Activated B cell treated with CpG ODN at 0.5 μM for 24 hours (primary cell): ENCODE measurements at regions not wholly inside any gene's neighbourhood (a gene's known extent, or its start where the extent isn't known, plus 50 kb on each side); places are given as distances from the start of the nearest gene placed in this dataset.

Experiments
- ATAC-seq: fragments of 200-7000 bp; cut with Tn5 transposase; one replicate; pipeline ENCODE4 v1.10.0; 2021; ENCODE audit warnings: low read depth, mild to moderate bottlenecking, moderate library complexity
- CTCF ChIA-PET: fragments of 350-600 bp; sonication (Branson Sonifier 250); formaldehyde crosslinking; loops from one replicate; lab custom pipeline; 2021; ENCODE audit warnings: antibody characterized with exemption; lab: Charles Lee
- POLR2A ChIA-PET: fragments of 350-600 bp; sonication (Branson Sonifier 250); formaldehyde crosslinking; loops from one replicate; lab custom pipeline; 2021; ENCODE audit warnings: antibody characterized with exemption; lab: Charles Lee
- DNase-seq: peaks from one replicate; pipeline ENCODE4 v3.0.0; 2022
- H3K27ac Mint-ChIP-seq: one replicate; pipeline ENCODE4 v1.8.0; 2020; ENCODE audit warnings: mixed read lengths
- H3K27me3 Mint-ChIP-seq: one replicate; pipeline ENCODE4 v1.8.0; 2021; ENCODE audit warnings: mixed read lengths
- H3K36me3 Mint-ChIP-seq: one replicate; pipeline ENCODE4 v1.8.0; 2021; ENCODE audit warnings: low read depth, mixed read lengths
- H3K4me1 Mint-ChIP-seq: one replicate; pipeline ENCODE4 v1.8.0; 2021; ENCODE audit warnings: mixed read lengths
- H3K4me3 Mint-ChIP-seq: one replicate; pipeline ENCODE4 v1.8.0; 2020; ENCODE audit warnings: mild to moderate bottlenecking, mixed read lengths
- H3K9me3 Mint-ChIP-seq: one replicate; pipeline ENCODE4 v1.8.0; 2020; ENCODE audit warnings: mixed read lengths
- intact Hi-C: fragments of 100-400 bp; cut with micrococcal nuclease; formaldehyde crosslinking; loops from one replicate; pipeline ENCODE4 v1.15.1; 2024
- TF ChIP-seq, protein P1 (sequence below): fragments of 200-600 bp; IDR thresholded peaks from one replicate; pipeline ENCODE4 v1.8.0; 2022; ENCODE audit warnings: antibody characterized with exemption, mild to moderate bottlenecking

DNA sequence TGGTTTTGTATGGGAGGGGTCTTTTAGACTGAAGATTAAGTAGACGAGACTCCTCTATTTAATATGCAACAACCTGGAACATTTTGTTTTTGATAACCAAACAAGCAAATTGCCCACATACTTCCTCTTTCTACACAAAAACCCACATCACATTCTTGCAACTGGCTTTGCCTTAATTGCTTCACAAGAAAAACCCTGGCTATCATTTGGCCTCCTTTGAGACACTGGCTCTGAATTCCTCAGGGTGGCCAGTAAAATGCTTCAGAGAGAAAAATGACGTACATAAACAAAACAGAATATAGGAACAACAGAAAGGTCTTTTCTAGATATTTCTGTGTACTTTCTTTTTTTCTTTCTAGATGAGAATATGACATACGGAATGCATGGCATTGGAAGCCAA, 103.0 kb downstream of the TRIB2 start:
- Mint-ChIP-seq H3K36me3 (no peaks in the 10 kb centered on the region), H3K27me3 (peaks cover 16% of the 10 kb centered on the region), H3K4me1 (peaks cover 8% of the 10 kb centered on the region), H3K9me3 (no peaks in the 10 kb centered on the region), H3K4me3 (no peak overlapping the region), H3K27ac (no peak overlapping the region)
- no peak for DNase-seq
- no peak for ATAC-seq
- ChIA-PET CTCF (no interaction called here), POLR2A (no interaction called here)
- TF ChIP-seq, protein P1, sequence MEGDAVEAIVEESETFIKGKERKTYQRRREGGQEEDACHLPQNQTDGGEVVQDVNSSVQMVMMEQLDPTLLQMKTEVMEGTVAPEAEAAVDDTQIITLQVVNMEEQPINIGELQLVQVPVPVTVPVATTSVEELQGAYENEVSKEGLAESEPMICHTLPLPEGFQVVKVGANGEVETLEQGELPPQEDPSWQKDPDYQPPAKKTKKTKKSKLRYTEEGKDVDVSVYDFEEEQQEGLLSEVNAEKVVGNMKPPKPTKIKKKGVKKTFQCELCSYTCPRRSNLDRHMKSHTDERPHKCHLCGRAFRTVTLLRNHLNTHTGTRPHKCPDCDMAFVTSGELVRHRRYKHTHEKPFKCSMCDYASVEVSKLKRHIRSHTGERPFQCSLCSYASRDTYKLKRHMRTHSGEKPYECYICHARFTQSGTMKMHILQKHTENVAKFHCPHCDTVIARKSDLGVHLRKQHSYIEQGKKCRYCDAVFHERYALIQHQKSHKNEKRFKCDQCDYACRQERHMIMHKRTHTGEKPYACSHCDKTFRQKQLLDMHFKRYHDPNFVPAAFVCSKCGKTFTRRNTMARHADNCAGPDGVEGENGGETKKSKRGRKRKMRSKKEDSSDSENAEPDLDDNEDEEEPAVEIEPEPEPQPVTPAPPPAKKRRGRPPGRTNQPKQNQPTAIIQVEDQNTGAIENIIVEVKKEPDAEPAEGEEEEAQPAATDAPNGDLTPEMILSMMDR: no peak
- intact Hi-C loops: no loop called here

DNA sequence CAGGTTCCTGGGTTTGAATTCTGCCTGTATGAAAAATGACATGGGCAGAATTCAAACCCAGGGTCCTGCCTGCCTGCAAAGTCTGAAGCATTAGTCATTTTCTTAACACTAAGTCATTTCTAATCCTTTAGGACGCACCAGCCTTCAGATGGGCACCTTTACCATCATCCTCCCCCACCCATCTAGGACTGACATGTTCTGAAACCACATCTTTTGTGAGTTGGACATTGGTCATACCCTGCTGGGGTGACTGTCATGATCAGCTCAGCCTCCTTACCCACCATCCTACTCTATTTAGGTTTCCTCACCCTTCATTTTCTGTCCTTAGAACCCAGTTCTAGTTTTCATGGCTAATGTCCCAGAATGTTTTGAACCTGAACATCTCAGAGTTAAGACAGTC, 104.9 kb downstream of the TRIB2 start:
- H3K9me3 Mint-ChIP-seq: no peaks in the 10 kb centered on the region
- POLR2A ChIA-PET: no interaction called here
- intact Hi-C loops: no loop called here
- H3K4me1 Mint-ChIP-seq: peaks cover 8% of the 10 kb centered on the region
- CTCF ChIA-PET: no interaction called here
- no peaks in the 10 kb centered on the region for H3K36me3 Mint-ChIP-seq
- no peak overlapping the region for H3K27ac Mint-ChIP-seq
- DNase-seq: no peak
- no peak overlapping the region for H3K4me3 Mint-ChIP-seq
- H3K27me3 Mint-ChIP-seq: peaks cover 20% of the 10 kb centered on the region
- no peak for ATAC-seq
- TF ChIP-seq, protein P1: no peak

DNA sequence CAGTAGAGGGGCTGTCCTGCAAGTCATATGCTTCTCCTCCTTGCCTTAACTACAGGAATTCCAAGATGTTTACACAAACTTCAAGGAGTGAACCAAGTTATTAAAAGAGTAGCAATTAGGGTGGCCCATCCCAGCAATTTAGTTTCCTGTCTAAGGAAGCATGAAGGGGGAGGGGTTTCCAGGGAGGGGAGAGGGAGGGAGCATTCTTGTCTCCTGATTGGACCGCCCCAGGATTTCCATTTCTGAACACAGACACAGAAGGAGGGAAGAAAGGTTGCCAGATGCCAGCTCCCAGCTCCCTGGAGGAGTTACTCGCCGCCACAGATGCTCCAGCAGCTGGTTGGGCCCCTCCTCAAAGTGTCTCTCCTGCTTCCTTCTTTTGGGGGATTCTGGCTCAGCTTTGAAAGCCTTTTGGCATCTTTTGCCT, 107.6 kb downstream of the TRIB2 start:
- ChIA-PET CTCF (no interaction called here), POLR2A (no interaction called here)
- ATAC-seq (no peak), DNase-seq (no peak)
- Mint-ChIP-seq H3K27ac (no peak overlapping the region), H3K36me3 (no peaks in the 10 kb centered on the region), H3K4me1 (peaks cover 5% of the 10 kb centered on the region), H3K4me3 (no peak overlapping the region), H3K27me3 (peaks cover 20% of the 10 kb centered on the region), H3K9me3 (no peaks in the 10 kb centered on the region)
- intact Hi-C loops: no loop called here
- TF ChIP-seq, protein P1: no peak

DNA sequence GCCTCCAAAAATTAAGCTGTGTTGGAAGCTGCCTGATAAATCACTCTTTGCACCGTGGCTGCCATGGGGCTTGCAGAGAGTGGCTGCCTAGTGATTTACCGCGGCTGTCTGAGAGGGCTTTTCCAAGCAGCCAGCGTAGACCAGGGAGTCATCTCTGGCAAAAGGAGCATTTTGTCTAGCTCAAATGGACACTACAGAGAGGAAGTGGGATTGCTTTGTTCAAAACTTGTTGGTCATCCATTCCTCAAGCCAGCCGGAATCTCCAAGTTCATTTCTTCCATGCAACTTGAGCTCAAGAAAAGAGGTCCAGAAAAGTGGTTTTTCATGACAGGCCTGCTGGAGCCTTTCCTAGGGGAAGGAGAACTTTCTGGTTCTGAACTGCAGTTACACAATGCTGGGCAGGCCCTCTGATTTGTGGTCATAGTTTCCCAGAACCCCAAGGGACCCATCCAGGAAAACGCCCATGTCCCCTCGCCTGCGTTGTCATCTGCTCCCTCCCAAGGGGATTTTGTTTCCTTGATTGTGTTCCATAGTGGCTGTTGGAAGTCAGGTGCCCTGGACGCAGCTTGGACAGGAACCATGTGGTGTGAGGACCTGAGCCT, 108.1 kb downstream of the TRIB2 start:
- TF ChIP-seq, protein P1: no peak
- DNase-seq (no peak), ATAC-seq (no peak)
- Mint-ChIP-seq H3K4me3 (no peak overlapping the region), H3K4me1 (no peaks in the 10 kb centered on the region), H3K27ac (no peak overlapping the region), H3K27me3 (peaks cover 20% of the 10 kb centered on the region), H3K9me3 (no peaks in the 10 kb centered on the region), H3K36me3 (no peaks in the 10 kb centered on the region)
- intact Hi-C loops: no loop called here
- CTCF ChIA-PET: no interaction called here
- POLR2A ChIA-PET: no interaction called here

DNA sequence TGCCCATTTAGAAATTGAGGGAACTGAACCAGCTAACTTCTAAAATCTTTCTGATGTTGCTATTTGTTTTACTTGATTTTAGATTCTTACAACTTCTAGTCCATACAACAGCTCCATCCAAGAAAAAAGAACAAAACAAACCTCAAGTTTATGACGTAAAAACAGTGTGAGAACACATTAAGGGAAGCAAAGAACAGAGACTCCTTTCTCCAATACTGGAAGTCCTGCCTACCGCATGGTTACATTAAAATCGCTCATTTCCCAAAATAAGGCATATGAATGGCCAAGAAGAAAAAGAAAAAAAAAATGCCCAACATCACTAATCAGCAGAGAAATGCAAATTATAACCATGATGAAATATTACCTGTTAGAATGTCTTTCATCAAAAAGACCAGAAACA, 110.0 kb downstream of the TRIB2 start:
- peaks cover 24% of the 10 kb centered on the region for H3K27me3 Mint-ChIP-seq
- intact Hi-C loops: no loop called here
- no peak for DNase-seq
- CTCF ChIA-PET: no interaction called here
- no peak overlapping the region for H3K27ac Mint-ChIP-seq
- no peak overlapping the region for H3K4me3 Mint-ChIP-seq
- TF ChIP-seq, protein P1: no peak
- ATAC-seq: no peak
- H3K9me3 Mint-ChIP-seq: no peaks in the 10 kb centered on the region
- no peaks in the 10 kb centered on the region for H3K4me1 Mint-ChIP-seq
- POLR2A ChIA-PET: no interaction called here
- H3K36me3 Mint-ChIP-seq: no peaks in the 10 kb centered on the region
